Type B pancreatic cell (in vitro differentiated cells): ENCODE measurements at regions not wholly inside any gene's neighbourhood (a gene's known extent, or its start where the extent isn't known, plus 50 kb on each side); places are given as distances from the start of the nearest gene placed in this dataset.

ENCODE experiments used
- DNase-seq: peaks from one replicate; pipeline ENCODE4 v3.0.0; 2021; ENCODE audit warnings: mixed read lengths; ENCODE audit not compliant: unreplicated experiment; ENCODE audit errors: extremely low spot score
- H3K27ac Mint-ChIP-seq: 2 replicates; pipeline ENCODE4 v1.8.0; 2021; ENCODE audit warnings: mild to moderate bottlenecking, mixed read lengths
- H3K27me3 Mint-ChIP-seq: 2 replicates; pipeline ENCODE4 v1.8.0; 2021; ENCODE audit warnings: mixed read lengths
- H3K36me3 Mint-ChIP-seq: 2 replicates; pipeline ENCODE4 v1.8.0; 2021; ENCODE audit warnings: mixed read lengths
- H3K4me1 Mint-ChIP-seq: one replicate; pipeline ENCODE4 v1.8.0; 2021; ENCODE audit warnings: mixed read lengths; ENCODE audit not compliant: unreplicated experiment
- H3K4me3 Mint-ChIP-seq: 2 replicates; pipeline ENCODE4 v1.8.0; 2021; ENCODE audit warnings: mild to moderate bottlenecking, mixed read lengths
- H3K9me3 Mint-ChIP-seq: 2 replicates; pipeline ENCODE4 v1.8.0; 2021; ENCODE audit warnings: mixed read lengths
- TF ChIP-seq, protein P1 (sequence below): fragments of 200-600 bp; sonication (generic); conservative IDR thresholded peaks from 2 replicates; pipeline ENCODE4 v1.5.0; 2021; ENCODE audit warnings: antibody characterized with exemption, mild to moderate bottlenecking

DNA sequence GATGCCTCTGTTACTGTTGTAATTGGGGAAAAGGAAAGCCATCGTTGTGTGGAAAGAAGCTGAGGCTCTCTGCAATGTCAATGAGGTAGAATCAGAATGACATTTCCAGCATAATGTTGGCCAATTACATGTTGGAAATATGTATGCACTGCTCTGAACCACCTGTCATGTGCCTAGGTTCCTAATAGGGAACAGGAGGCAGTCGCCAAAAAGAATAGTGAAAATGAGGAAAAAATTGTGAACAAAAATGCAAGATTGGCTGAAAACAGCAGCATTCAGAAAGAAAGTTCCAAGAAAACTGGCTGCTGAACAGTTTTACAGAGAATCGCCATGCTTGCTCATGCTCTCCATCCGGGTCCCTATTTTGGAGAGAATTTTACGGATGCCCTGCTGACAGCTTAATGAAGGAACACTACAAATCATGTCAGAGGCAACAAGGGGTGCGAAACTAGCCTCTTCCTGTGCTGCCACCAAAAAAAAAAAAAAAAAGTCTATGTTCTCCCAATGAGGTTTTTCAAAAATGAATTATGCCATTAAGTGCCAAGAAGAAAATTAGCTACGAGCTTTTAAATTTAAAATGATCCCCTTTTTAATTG is 305.9 kb upstream of the ARRDC4 start:
- no peak for DNase-seq
- Mint-ChIP-seq H3K27ac (no peak overlapping the region), H3K36me3 (no peaks in the 10 kb centered on the region), H3K4me1 (peaks cover 13% of the 10 kb centered on the region), H3K4me3 (peak overlapping the region; percentile 67), H3K9me3 (no peaks in the 10 kb centered on the region), H3K27me3 (peaks cover 65% of the 10 kb centered on the region)
- TF ChIP-seq, protein P1, sequence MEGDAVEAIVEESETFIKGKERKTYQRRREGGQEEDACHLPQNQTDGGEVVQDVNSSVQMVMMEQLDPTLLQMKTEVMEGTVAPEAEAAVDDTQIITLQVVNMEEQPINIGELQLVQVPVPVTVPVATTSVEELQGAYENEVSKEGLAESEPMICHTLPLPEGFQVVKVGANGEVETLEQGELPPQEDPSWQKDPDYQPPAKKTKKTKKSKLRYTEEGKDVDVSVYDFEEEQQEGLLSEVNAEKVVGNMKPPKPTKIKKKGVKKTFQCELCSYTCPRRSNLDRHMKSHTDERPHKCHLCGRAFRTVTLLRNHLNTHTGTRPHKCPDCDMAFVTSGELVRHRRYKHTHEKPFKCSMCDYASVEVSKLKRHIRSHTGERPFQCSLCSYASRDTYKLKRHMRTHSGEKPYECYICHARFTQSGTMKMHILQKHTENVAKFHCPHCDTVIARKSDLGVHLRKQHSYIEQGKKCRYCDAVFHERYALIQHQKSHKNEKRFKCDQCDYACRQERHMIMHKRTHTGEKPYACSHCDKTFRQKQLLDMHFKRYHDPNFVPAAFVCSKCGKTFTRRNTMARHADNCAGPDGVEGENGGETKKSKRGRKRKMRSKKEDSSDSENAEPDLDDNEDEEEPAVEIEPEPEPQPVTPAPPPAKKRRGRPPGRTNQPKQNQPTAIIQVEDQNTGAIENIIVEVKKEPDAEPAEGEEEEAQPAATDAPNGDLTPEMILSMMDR: no peak

DNA sequence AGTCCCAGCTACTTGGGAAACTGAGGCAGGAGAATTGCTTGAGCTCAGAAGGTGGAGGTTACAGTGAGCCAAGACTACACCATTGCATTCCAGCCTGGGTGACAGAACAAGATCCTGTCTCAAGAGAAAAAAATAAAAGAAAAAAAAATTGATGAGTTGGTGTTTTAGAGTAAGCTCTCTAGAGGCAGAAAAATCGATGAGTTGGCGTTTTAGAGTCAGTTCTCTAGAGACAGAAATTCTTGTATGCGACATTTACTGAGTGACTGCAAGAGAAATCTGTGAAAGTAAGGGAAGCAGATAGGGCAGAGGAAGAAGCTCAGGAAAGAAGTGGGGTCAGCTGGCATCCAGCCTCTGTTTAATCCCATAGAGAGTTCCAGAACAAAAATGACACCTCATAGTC is 298.7 kb upstream of the ARRDC4 start:
- peaks cover 20% of the 10 kb centered on the region for H3K27me3 Mint-ChIP-seq
- DNase-seq: no peak
- no peaks in the 10 kb centered on the region for H3K4me1 Mint-ChIP-seq
- TF ChIP-seq, protein P1: no peak
- no peak overlapping the region for H3K4me3 Mint-ChIP-seq
- no peak overlapping the region for H3K27ac Mint-ChIP-seq
- H3K9me3 Mint-ChIP-seq: peaks cover 10% of the 10 kb centered on the region
- H3K36me3 Mint-ChIP-seq: no peaks in the 10 kb centered on the region

DNA sequence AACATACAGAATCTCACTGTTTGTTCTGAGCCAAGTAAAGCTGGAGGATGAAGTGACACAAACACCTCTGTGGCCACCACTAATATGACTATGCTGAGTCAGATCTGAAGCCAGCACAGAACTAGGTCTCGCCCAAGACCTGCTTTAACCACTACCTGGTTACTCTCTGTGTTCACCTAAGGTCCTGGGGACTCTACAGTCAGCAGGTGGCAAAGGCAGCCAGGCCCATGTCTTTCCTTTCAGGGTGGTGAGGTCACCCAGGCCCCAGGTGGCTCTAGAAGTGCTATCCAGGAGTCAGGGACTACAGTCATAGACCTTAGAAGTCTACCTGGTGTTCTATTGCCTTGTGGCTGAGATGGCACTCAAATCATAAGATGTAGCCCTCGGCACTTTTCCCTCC is 287.9 kb upstream of the ARRDC4 start:
- no peak overlapping the region for H3K4me3 Mint-ChIP-seq
- no peaks in the 10 kb centered on the region for H3K4me1 Mint-ChIP-seq
- H3K36me3 Mint-ChIP-seq: no peaks in the 10 kb centered on the region
- H3K9me3 Mint-ChIP-seq: no peaks in the 10 kb centered on the region
- H3K27ac Mint-ChIP-seq: no peak overlapping the region
- H3K27me3 Mint-ChIP-seq: no peaks in the 10 kb centered on the region
- TF ChIP-seq, protein P1: no peak
- DNase-seq: no peak

DNA sequence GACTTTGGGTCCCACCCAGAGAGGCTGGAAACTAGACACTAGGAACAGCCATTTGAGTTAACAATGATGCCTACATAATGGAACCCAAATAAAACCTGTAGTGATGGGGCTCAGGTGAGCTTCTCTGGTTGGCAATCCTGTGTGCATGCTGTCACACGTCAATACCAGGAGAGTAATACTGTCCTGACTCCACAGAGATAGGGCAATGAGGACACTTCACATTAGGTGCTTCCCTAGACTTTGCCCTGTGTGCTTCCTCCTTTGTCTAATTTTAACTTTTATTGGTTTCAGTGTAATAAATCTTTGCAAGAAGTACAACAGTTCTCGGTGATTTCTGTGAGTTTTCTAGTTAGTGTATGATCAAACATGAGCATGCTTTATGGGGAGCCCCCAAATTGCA is 281.8 kb upstream of the ARRDC4 start:
- DNase-seq: no peak
- no peaks in the 10 kb centered on the region for H3K27me3 Mint-ChIP-seq
- no peaks in the 10 kb centered on the region for H3K36me3 Mint-ChIP-seq
- TF ChIP-seq, protein P1: no peak
- no peak overlapping the region for H3K27ac Mint-ChIP-seq
- no peak overlapping the region for H3K4me3 Mint-ChIP-seq
- no peaks in the 10 kb centered on the region for H3K9me3 Mint-ChIP-seq
- H3K4me1 Mint-ChIP-seq: no peaks in the 10 kb centered on the region

DNA sequence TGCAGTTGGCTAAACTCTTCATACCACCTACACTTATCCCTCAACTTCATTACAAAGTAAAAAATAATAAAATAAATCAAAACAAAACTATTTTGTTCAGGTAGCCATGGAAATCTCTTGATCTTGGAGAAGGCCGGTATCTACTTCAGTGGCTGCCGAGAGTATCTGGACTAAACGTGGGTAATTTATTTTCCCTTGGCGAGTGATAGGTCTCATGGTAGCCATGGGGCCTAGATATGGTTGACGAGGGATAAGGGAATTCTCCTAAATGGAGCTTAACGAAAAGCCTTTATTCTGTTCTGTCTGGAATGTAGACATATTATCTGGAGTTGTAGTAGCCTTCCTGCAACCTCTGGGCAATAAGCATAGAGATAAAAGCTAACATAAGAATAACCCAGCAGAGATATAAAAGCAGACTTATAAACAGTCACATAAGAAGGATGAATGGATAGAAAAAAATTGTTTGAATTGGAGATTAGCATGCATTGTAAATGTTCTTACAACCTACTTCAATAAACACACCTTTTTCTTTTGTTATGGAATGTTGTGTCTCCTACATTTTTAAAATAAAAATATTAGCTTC is 281.3 kb upstream of the ARRDC4 start:
- Mint-ChIP-seq H3K27ac (no peak overlapping the region), H3K36me3 (no peaks in the 10 kb centered on the region), H3K27me3 (peaks cover 3% of the 10 kb centered on the region), H3K4me1 (no peaks in the 10 kb centered on the region), H3K4me3 (no peak overlapping the region), H3K9me3 (no peaks in the 10 kb centered on the region)
- TF ChIP-seq, protein P1: no peak
- no peak for DNase-seq
